ENCODE measurements at regions not wholly inside any gene's neighbourhood (a gene's known extent, or its start where the extent isn't known, plus 50 kb on each side); places are given as distances from the start of the nearest gene placed in this dataset.

- intact Hi-C loops (cut with DNase I, micrococcal nuclease), result no loop called here
- Mint-ChIP-seq H3K9me3 (ENCODE audit: low read depth) (no peaks in the 10 kb centered on the region), H3K4me3 (no peak overlapping the region), H3K27me3 (no peaks in the 10 kb centered on the region), H3K36me3 (ENCODE audit: low read depth) (no peaks in the 10 kb centered on the region), H3K4me1 (no peaks in the 10 kb centered on the region), H3K27ac (no peak overlapping the region)
- DNase-seq (no peak), ATAC-seq (no peak)
- POLR2A ChIA-PET, result no interaction called here
- CTCF ChIA-PET, result no interaction called here
These were observed 542.7 kb upstream of the ADAMTS9 start for GRCh38 chr3:65230261-65231139.

DNA sequence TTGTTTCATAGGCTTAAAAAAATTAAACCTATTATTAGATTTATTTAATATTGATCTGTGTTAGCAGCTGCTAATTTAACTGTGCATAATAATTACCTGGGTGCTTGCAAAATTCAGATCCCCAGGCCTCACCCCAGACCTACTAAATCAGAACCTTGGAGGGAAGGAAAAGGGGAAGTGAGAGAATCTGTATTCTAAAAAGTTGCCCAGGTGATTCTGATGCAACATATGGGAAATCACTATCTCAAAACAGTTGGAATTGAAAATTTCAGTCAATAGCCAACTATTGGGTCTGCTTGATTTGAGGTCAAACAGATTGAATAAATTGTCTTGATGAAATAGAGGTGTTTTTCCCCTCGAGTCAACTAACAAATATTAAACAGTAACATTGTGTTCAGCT, 538.5 kb upstream of the ADAMTS9 start:
- H3K36me3 Mint-ChIP-seq (ENCODE audit: low read depth), result no peaks in the 10 kb centered on the region
- ATAC-seq (no peak), DNase-seq (no peak)
- no peaks in the 10 kb centered on the region for H3K27me3 Mint-ChIP-seq
- H3K27ac Mint-ChIP-seq, result no peak overlapping the region
- no peaks in the 10 kb centered on the region for H3K4me1 Mint-ChIP-seq
- intact Hi-C loops (cut with DNase I, micrococcal nuclease), result no loop called here
- H3K4me3 Mint-ChIP-seq, result no peak overlapping the region
- POLR2A ChIA-PET, result no interaction called here
- H3K9me3 Mint-ChIP-seq (ENCODE audit: low read depth), result peaks cover 3% of the 10 kb centered on the region
- CTCF ChIA-PET, result no interaction called here

DNA sequence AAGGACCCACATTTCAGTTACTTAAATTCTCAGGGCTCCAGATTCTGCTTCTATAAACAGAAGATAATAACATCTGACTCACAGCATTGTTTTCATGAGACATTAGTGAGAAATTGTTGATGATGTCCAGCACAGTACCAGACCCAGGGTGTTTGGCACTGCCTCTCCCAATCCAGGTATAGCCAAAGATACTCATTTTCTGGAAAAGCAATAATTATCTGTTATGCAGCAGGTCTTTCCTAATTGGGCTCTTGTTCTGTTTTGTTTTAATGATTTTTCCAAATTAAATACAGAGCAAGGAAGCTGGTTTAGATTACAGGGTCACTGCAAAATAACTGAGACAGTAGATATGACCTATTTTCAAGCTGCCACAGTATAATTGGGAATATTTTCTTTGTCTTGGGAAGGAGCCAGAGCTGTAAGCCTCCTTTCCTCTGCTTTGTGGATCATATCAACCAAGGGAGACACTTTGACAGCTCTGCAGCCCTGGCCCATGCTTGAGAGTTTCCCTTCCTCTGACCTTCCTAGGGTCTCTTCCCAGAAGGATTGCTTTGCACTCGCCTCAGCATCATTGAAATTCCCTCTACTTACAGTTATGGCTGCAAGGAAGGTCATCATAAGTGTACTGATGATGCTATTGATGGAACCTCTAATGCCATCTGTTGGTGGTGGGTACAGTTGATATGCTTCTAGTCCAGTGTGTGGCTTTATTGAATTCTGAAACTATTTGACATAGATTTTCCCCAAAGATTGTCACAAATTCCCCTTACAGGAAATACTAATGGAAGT, 522.4 kb upstream of the ADAMTS9 start:
- ATAC-seq (no peak), DNase-seq (no peak)
- H3K4me1 Mint-ChIP-seq, result no peaks in the 10 kb centered on the region
- no peaks in the 10 kb centered on the region for H3K36me3 Mint-ChIP-seq (ENCODE audit: low read depth)
- intact Hi-C loops (cut with DNase I, micrococcal nuclease), result no loop called here
- no peak overlapping the region for H3K27ac Mint-ChIP-seq
- no peaks in the 10 kb centered on the region for H3K27me3 Mint-ChIP-seq
- peaks cover 16% of the 10 kb centered on the region for H3K9me3 Mint-ChIP-seq (ENCODE audit: low read depth)
- ChIA-PET POLR2A (no interaction called here), CTCF (no interaction called here)
- H3K4me3 Mint-ChIP-seq, result no peak overlapping the region

DNA sequence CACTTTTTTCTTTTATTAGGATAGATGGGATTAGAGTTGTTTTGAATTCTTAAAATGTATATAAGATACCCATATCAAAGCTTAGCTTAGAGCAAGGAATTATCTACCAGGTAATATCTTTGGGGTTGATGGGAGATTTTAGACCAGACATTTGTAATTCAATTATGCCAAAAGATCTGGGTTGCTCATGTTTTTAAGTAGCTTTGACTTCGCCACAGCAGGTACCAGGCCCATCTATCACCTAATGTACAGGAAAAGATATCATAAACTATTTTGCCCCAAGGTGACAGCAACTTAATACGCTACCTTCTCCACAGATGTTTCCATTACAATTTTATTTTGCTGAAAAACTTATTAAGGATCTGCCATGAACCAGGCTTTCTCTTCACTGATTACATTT, 514.6 kb upstream of the ADAMTS9 start:
- Mint-ChIP-seq H3K36me3 (ENCODE audit: low read depth) (no peaks in the 10 kb centered on the region), H3K4me1 (no peaks in the 10 kb centered on the region), H3K27ac (no peak overlapping the region), H3K4me3 (no peak overlapping the region), H3K27me3 (no peaks in the 10 kb centered on the region), H3K9me3 (ENCODE audit: low read depth) (peaks cover 5% of the 10 kb centered on the region)
- CTCF ChIA-PET, result interaction anchor here (1.0 kb wide), 1 partner anchor 13 kb away, joined by 3 read pairs; no protein-coding TSS in a partner anchor
- POLR2A ChIA-PET, result no interaction called here
- ATAC-seq (no peak), DNase-seq (no peak)
- intact Hi-C loops (cut with DNase I, micrococcal nuclease), result no loop called here

- Mint-ChIP-seq H3K4me1 (no peaks in the 10 kb centered on the region), H3K36me3 (ENCODE audit: low read depth) (no peaks in the 10 kb centered on the region), H3K27me3 (no peaks in the 10 kb centered on the region), H3K27ac (no peak overlapping the region), H3K9me3 (ENCODE audit: low read depth) (peaks cover 5% of the 10 kb centered on the region), H3K4me3 (no peak overlapping the region)
- DNase-seq, result no peak
- ATAC-seq, result no peak
- ChIA-PET POLR2A (no interaction called here), CTCF (interaction anchor here (0.5 to 1.0 kb wide), 2 partner anchors 13 to 717 kb away, joined by 3 read pairs; no protein-coding TSS in a partner anchor)
- intact Hi-C loops (cut with DNase I, micrococcal nuclease), result no loop called here
These were observed 514.1 kb upstream of the ADAMTS9 start for GRCh38 chr3:65201926-65202325.

DNA sequence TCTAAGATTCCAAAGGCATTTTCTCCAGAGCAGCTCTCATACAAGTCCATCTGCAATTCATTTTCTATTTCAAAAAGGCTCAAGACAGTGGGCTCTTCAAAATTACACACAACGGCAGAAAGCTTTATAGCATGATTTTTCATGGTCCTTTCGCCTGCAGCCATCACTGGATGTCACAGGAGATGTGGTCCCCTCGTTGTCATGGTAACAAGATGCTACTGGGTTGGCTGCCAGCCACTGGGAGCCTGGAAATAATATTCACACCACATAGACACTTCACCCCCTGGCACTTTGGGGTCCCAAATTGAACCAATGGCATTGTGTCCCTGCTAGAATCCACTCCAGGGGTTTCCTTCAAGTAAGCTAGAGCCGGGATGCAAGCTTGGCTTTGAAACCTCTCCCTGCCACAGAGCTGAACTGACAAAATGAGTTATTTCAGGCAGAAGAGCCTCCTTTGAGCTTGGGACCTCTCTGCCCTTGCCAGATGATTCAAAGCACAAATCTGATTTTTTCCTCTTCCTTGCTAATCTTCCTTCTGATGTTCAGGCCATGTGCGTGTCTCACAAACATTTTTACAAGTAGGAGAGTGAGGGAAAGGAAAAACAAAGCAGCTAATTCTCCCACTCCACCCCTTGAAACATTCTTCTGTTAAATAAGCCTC, 512.6 kb upstream of the ADAMTS9 start:
- H3K27ac Mint-ChIP-seq, result no peak overlapping the region

DNA sequence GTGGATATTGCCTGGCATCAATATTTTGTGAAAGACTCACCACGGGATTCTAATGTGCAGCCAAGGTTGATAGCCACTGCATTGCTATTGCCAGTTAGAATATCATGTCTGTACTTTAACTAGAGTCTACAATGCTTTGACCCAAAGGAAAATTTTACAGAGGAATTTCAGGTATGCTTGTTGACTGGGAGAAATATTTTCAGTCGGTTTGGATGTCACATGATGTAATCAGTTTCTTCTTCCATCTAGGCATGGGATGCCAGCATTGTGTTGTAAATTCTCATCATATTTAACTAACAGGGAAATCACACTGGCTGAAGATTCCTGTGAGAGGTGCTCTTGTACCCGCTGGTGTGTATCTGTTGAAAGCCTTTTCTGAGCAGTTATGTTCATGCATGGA, 508.9 kb upstream of the ADAMTS9 start:
- no peak overlapping the region for H3K27ac Mint-ChIP-seq
- POLR2A ChIA-PET, result no interaction called here
- ATAC-seq (no peak), DNase-seq (no peak)
- H3K9me3 Mint-ChIP-seq (ENCODE audit: low read depth), result peaks cover 2% of the 10 kb centered on the region
- H3K4me3 Mint-ChIP-seq, result no peak overlapping the region
- intact Hi-C loops (cut with DNase I, micrococcal nuclease), result no loop called here
- H3K27me3 Mint-ChIP-seq, result no peaks in the 10 kb centered on the region
- H3K36me3 Mint-ChIP-seq (ENCODE audit: low read depth), result no peaks in the 10 kb centered on the region
- no peaks in the 10 kb centered on the region for H3K4me1 Mint-ChIP-seq
- CTCF ChIA-PET, result no interaction called here

More for the DNA sequence above, 512.6 kb upstream of the ADAMTS9 start:
- CTCF ChIA-PET, result no interaction called here
- Mint-ChIP-seq H3K4me1 (no peaks in the 10 kb centered on the region), H3K27me3 (no peaks in the 10 kb centered on the region), H3K36me3 (ENCODE audit: low read depth) (no peaks in the 10 kb centered on the region), H3K4me3 (no peak overlapping the region), H3K9me3 (ENCODE audit: low read depth) (peaks cover under 1% of the 10 kb centered on the region)
- ATAC-seq, result no peak
- POLR2A ChIA-PET, result no interaction called here
- intact Hi-C loops (cut with DNase I, micrococcal nuclease), result no loop called here
- DNase-seq, result no peak

GRCh38 chr3:65195211-65196006, 507.6 kb upstream of the ADAMTS9 start:
- H3K4me3 Mint-ChIP-seq, result no peak overlapping the region
- ChIA-PET CTCF (no interaction called here), POLR2A (interaction anchor here (0.7 kb wide), 1 partner anchor 136 kb away, joined by 3 read pairs; no protein-coding TSS in a partner anchor)
- no peak for ATAC-seq
- H3K27ac Mint-ChIP-seq, result no peak overlapping the region
- no peaks in the 10 kb centered on the region for H3K27me3 Mint-ChIP-seq
- no peaks in the 10 kb centered on the region for H3K36me3 Mint-ChIP-seq (ENCODE audit: low read depth)
- intact Hi-C loops (cut with DNase I, micrococcal nuclease), result no loop called here
- peaks cover 2% of the 10 kb centered on the region for H3K9me3 Mint-ChIP-seq (ENCODE audit: low read depth)
- no peaks in the 10 kb centered on the region for H3K4me1 Mint-ChIP-seq
- DNase-seq, result no peak

DNA sequence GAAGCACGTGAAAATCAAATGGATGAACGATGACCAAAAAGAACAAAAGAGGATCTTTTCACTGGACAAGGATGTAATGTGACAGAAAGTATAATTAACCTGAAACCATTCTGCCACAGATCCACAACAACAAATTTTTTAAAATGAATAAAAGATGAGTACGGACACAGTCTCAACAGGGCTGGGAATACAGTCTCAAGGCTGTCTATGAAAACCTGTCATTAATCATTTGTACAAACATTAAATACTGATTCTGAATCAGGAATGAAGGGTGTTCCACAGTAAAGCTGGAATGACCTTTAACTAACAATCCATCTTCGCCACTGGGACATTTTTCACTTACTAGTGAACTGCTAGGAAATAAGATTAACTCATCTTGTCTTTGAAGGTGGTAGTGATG, 506.9 kb upstream of the ADAMTS9 start:
- Mint-ChIP-seq H3K27ac (no peak overlapping the region), H3K36me3 (ENCODE audit: low read depth) (no peaks in the 10 kb centered on the region), H3K4me3 (no peak overlapping the region), H3K4me1 (no peaks in the 10 kb centered on the region), H3K9me3 (ENCODE audit: low read depth) (peaks cover 4% of the 10 kb centered on the region), H3K27me3 (no peaks in the 10 kb centered on the region)
- ChIA-PET CTCF (no interaction called here), POLR2A (no interaction called here)
- ATAC-seq, result no peak
- intact Hi-C loops (cut with DNase I, micrococcal nuclease), result no loop called here
- no peak for DNase-seq

DNA sequence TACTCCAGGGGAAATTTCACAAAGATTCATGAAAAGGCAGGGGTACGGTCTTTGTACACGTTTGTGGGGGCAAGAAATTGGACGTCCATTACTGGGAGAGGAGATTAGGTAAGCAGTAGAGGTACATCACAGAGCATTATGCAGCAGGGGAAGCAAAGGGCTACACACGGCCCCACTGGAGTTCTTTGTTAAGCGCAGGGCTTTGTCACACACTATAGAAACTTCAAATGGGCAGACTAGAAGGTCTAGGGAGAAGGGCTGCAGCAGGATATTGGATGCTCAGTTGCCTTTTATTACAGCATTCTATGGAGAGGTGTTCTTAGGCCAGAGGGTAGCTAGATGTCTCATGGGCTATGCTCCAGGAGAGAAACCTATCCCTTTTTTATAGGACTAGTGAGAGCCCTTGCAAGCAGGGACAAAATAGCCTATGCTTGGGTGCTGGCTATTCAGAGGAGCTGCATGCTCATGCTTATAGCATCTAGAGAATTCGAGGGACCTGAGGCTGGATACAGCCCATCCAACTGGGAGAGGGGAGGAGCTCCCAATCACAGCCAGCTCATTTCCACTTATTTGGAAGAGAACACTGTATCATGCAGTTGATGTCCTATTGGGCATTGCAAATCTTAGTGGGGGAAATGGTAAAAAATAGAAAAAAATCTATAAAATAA, 506.4 kb upstream of the ADAMTS9 start:
- no peaks in the 10 kb centered on the region for H3K36me3 Mint-ChIP-seq (ENCODE audit: low read depth)
- DNase-seq, result no peak
- POLR2A ChIA-PET, result no interaction called here
- no peaks in the 10 kb centered on the region for H3K4me1 Mint-ChIP-seq
- no peaks in the 10 kb centered on the region for H3K27me3 Mint-ChIP-seq
- CTCF ChIA-PET, result no interaction called here
- no peak for ATAC-seq
- H3K4me3 Mint-ChIP-seq, result no peak overlapping the region
- H3K27ac Mint-ChIP-seq, result no peak overlapping the region
- intact Hi-C loops (cut with DNase I, micrococcal nuclease), result no loop called here
- H3K9me3 Mint-ChIP-seq (ENCODE audit: low read depth), result peaks cover 6% of the 10 kb centered on the region

- ATAC-seq (no peak), DNase-seq (no peak)
- Mint-ChIP-seq H3K27ac (no peak overlapping the region), H3K4me1 (no peaks in the 10 kb centered on the region), H3K27me3 (no peaks in the 10 kb centered on the region), H3K36me3 (ENCODE audit: low read depth) (no peaks in the 10 kb centered on the region), H3K4me3 (no peak overlapping the region), H3K9me3 (ENCODE audit: low read depth) (peaks cover 6% of the 10 kb centered on the region)
- intact Hi-C loops (cut with DNase I, micrococcal nuclease), result no loop called here
- CTCF ChIA-PET, result interaction anchor here (0.7 kb wide), 1 partner anchor 437 kb away, joined by 3 read pairs; no protein-coding TSS in a partner anchor
- POLR2A ChIA-PET, result no interaction called here
These were observed 505.7 kb upstream of the ADAMTS9 start for GRCh38 chr3:65193531-65193930.
